ENCODE measurements at regions not wholly inside any gene's neighbourhood (a gene's known extent, or its start where the extent isn't known, plus 50 kb on each side); places are given as distances from the start of the nearest gene placed in this dataset.

DNA sequence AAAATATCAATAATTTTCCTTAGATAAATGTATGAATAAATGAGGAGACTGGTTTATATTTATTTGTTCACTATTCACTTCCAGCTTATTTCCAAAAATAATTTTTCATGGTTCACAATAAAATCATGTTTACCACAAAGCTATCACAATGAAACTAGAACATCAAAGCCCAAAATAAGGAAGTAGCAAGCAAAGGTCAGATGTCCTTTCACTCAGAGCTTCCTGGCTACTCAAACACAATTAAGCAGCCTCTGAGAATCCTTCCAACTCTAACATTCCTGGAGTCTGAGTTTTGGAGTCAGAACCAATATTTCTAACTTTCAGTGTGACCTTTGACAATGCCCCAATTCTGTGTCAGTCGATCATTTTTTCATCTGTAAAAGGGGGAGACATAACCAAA, 527.0 kb downstream of the SOX6 start:
- Histone ChIP-seq H3K4me1 (ENCODE audit: control insufficient read depth, insufficient read depth, low read length) (no peaks in the 10 kb centered on the region), H3K36me3 (ENCODE audit: control insufficient read depth, insufficient read depth, low read length) (no peaks in the 10 kb centered on the region), H3K4me3 (ENCODE audit: low read length) (no peak overlapping the region), H3K9me3 (ENCODE audit: control insufficient read depth, insufficient read depth, low read length) (no peaks in the 10 kb centered on the region), H3K27me3 (ENCODE audit: control insufficient read depth, insufficient read depth, low read length) (no peaks in the 10 kb centered on the region), H3K27ac (ENCODE audit: low read length) (no peak overlapping the region)
- Mint-ChIP-seq H3K27ac (no peak overlapping the region), H3K9me3 (no peaks in the 10 kb centered on the region), H3K27me3 (ENCODE audit: low read depth in 2 of 2) (no peaks in the 10 kb centered on the region), H3K4me1 (no peaks in the 10 kb centered on the region), H3K4me3 (no peak overlapping the region), H3K36me3 (no peaks in the 10 kb centered on the region)
- TF ChIP-seq, protein P1, sequence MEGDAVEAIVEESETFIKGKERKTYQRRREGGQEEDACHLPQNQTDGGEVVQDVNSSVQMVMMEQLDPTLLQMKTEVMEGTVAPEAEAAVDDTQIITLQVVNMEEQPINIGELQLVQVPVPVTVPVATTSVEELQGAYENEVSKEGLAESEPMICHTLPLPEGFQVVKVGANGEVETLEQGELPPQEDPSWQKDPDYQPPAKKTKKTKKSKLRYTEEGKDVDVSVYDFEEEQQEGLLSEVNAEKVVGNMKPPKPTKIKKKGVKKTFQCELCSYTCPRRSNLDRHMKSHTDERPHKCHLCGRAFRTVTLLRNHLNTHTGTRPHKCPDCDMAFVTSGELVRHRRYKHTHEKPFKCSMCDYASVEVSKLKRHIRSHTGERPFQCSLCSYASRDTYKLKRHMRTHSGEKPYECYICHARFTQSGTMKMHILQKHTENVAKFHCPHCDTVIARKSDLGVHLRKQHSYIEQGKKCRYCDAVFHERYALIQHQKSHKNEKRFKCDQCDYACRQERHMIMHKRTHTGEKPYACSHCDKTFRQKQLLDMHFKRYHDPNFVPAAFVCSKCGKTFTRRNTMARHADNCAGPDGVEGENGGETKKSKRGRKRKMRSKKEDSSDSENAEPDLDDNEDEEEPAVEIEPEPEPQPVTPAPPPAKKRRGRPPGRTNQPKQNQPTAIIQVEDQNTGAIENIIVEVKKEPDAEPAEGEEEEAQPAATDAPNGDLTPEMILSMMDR (IDR thresholded peaks at IDR 0.05): no peak
- ATAC-seq (no peak), DNase-seq (no peak)
- intact Hi-C loops (cut with micrococcal nuclease): no loop called here
- WGBS (ENCODE audit: insufficient coverage): 58% methylated on average over 1 of the region's 1 CpG

DNA sequence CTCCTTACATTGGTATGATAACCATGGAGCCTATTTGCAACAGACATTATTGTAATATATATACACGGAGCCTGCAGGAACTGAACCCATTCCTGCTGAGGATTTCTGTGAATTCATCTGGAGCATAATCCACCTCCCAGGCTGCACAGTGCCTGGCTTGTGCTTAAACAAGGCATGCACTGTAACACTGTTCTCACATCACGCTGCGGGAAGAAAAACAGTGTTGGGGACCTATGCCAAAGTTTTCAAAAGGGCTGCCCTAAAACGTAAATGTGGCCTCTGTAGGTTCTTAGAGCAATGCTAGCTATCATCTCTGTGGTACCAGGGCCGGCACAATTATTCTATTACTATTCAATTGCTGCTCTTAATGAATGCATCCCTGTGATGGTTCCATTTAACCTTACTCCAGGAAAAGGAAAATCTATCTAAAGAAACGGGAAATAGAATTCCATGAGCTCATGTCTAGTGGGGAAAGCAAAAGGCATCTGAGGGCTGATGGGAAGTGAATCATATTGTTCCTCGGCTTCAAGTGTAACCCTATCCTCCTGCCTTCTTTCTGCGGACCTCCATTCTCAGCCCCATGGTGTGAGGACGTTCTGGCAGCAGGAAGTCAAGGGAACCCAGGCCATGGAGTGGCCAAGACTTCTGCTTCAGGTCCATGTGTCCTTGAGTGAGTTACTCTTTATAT, 525.5 kb downstream of the SOX6 start:
- no peaks in the 10 kb centered on the region for H3K4me1 Mint-ChIP-seq
- Histone ChIP-seq H3K4me1 (ENCODE audit: control insufficient read depth, insufficient read depth, low read length) (no peaks in the 10 kb centered on the region), H3K4me3 (ENCODE audit: low read length) (no peak overlapping the region), H3K9me3 (ENCODE audit: control insufficient read depth, insufficient read depth, low read length) (no peaks in the 10 kb centered on the region), H3K27me3 (ENCODE audit: control insufficient read depth, insufficient read depth, low read length) (no peaks in the 10 kb centered on the region), H3K27ac (ENCODE audit: low read length) (no peak overlapping the region), H3K36me3 (ENCODE audit: control insufficient read depth, insufficient read depth, low read length) (no peaks in the 10 kb centered on the region)
- ATAC-seq (no peak), DNase-seq (no peak)
- H3K36me3 Mint-ChIP-seq: no peaks in the 10 kb centered on the region
- H3K4me3 Mint-ChIP-seq: no peak overlapping the region
- 86% methylated on average over 9 of the region's 9 CpGs for WGBS (ENCODE audit: insufficient coverage)
- TF ChIP-seq, protein P1 (IDR thresholded peaks at IDR 0.05): no peak
- no peaks in the 10 kb centered on the region for H3K9me3 Mint-ChIP-seq
- intact Hi-C loops (cut with micrococcal nuclease): no loop called here
- no peaks in the 10 kb centered on the region for H3K27me3 Mint-ChIP-seq (ENCODE audit: low read depth in 2 of 2)
- no peak overlapping the region for H3K27ac Mint-ChIP-seq

DNA sequence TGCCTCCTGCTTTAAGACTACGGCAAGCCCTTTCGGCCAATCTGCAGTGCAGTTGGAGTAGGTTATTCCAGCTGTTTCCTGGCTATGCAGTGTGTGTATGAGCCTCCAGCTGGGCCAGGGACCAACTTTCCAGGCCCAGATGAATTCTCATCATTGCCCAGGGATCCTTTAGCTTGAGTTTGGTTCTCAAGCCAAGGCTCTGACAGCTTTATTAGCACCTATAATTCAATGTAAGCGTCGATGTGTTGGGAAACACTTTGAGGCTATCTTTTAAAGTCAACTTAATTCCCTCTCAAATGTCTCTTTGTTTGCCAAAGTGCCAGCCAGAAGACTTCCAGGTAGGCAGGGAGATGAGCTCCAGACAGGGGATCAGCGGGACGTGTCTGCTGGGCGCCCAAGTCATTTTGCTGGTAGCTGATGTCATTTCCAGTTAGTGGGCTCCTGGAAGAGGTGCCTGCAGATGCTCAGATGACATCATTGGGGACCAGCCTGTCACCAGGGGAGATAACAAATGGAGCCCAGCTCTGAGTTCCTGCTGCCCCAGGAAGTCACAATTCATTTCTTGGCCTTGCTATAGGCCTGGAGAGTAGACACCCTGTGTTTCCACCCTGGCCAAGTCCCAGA, 520.4 kb downstream of the SOX6 start:
- no peak overlapping the region for H3K27ac Mint-ChIP-seq
- TF ChIP-seq, protein P1 (IDR thresholded peaks at IDR 0.05): no peak
- no peak overlapping the region for H3K4me3 Mint-ChIP-seq
- Histone ChIP-seq H3K27ac (ENCODE audit: low read length) (no peak overlapping the region), H3K4me3 (ENCODE audit: low read length) (no peak overlapping the region), H3K4me1 (ENCODE audit: control insufficient read depth, insufficient read depth, low read length) (no peaks in the 10 kb centered on the region), H3K9me3 (ENCODE audit: control insufficient read depth, insufficient read depth, low read length) (no peaks in the 10 kb centered on the region), H3K27me3 (ENCODE audit: control insufficient read depth, insufficient read depth, low read length) (no peaks in the 10 kb centered on the region), H3K36me3 (ENCODE audit: control insufficient read depth, insufficient read depth, low read length) (no peaks in the 10 kb centered on the region)
- no peak for DNase-seq
- H3K36me3 Mint-ChIP-seq: no peaks in the 10 kb centered on the region
- 92% methylated on average over 7 of the region's 7 CpGs for WGBS (ENCODE audit: insufficient coverage)
- no peaks in the 10 kb centered on the region for H3K27me3 Mint-ChIP-seq (ENCODE audit: low read depth in 2 of 2)
- intact Hi-C loops (cut with micrococcal nuclease): no loop called here
- no peaks in the 10 kb centered on the region for H3K4me1 Mint-ChIP-seq
- peaks cover 0 to 4% of the 10 kb centered on the region in 2 donors for H3K9me3 Mint-ChIP-seq
- no peak for ATAC-seq

DNA sequence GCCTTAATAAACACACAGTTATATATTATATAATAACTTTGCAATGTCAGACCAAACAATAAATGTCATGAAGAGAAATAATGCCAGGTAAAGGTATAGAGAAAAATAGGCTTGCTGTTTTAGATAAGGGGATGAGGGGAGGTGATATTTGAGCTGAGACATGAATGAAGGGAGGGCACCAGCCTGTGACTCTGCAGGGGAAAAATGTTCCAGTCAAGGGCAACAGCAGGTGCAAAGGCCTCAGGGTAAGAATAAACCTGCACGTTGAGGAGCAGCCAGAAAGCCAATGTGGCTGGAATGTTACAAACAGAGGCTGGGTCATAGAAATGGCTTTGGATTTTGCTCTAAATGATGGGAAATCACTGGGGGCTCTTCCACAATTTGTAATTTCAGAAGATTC, 519.6 kb downstream of the SOX6 start:
- Histone ChIP-seq H3K9me3 (ENCODE audit: control insufficient read depth, insufficient read depth, low read length) (no peaks in the 10 kb centered on the region), H3K4me3 (ENCODE audit: low read length) (no peak overlapping the region), H3K27ac (ENCODE audit: low read length) (no peak overlapping the region), H3K36me3 (ENCODE audit: control insufficient read depth, insufficient read depth, low read length) (no peaks in the 10 kb centered on the region), H3K4me1 (ENCODE audit: control insufficient read depth, insufficient read depth, low read length) (no peaks in the 10 kb centered on the region), H3K27me3 (ENCODE audit: control insufficient read depth, insufficient read depth, low read length) (no peaks in the 10 kb centered on the region)
- TF ChIP-seq, protein P1 (IDR thresholded peaks at IDR 0.05): no peak
- Mint-ChIP-seq H3K4me1 (no peaks in the 10 kb centered on the region), H3K36me3 (no peaks in the 10 kb centered on the region), H3K4me3 (no peak overlapping the region), H3K9me3 (peaks cover 0 to 4% of the 10 kb centered on the region in 2 donors), H3K27ac (no peak overlapping the region), H3K27me3 (ENCODE audit: low read depth in 2 of 2) (peaks cover 0 to 2% of the 10 kb centered on the region in 2 donors)
- WGBS (ENCODE audit: insufficient coverage): 61% methylated on average over 1 of the region's 1 CpG
- no peak for ATAC-seq
- no peak for DNase-seq
- intact Hi-C loops (cut with micrococcal nuclease): no loop called here

Measured in natural killer cell (primary cell).